Calu3 (cell line): ENCODE measurements at regions not wholly inside any gene's neighbourhood (a gene's known extent, or its start where the extent isn't known, plus 50 kb on each side); places are given as distances from the start of the nearest gene placed in this dataset.

ENCODE experiments used
- BruUV-seq: library from RNA; stranded (reverse); fragments of 400-500 nt; replicated peaks from 2 replicates; lab custom pipeline; 2021; lab: Mats Ljungman, UMichigan
- CTCF ChIA-PET: fragments of 300-600 bp; sonication (Branson Sonifier 250); formaldehyde crosslinking; loops from one replicate; lab custom pipeline; 2022; ENCODE audit warnings: antibody characterized with exemption; lab: Charles Lee
- DNase-seq: peaks from one replicate; pipeline ENCODE4 v3.0.0; 2022
- H3K27ac Mint-ChIP-seq: one replicate; pipeline ENCODE4 v1.8.0; 2022; ENCODE audit warnings: mixed read lengths; ENCODE audit not compliant: unreplicated experiment
- H3K27me3 Mint-ChIP-seq: one replicate; pipeline ENCODE4 v1.8.0; 2022; ENCODE audit warnings: mixed read lengths; ENCODE audit not compliant: unreplicated experiment
- H3K36me3 Mint-ChIP-seq: one replicate; pipeline ENCODE4 v1.8.0; 2022; ENCODE audit warnings: mild to moderate bottlenecking, moderate library complexity, mixed read lengths; ENCODE audit not compliant: insufficient read depth, unreplicated experiment
- H3K4me1 Mint-ChIP-seq: one replicate; pipeline ENCODE4 v1.8.0; 2022; ENCODE audit warnings: mild to moderate bottlenecking, low read depth, mixed read lengths; ENCODE audit not compliant: unreplicated experiment
- H3K4me3 Mint-ChIP-seq: one replicate; pipeline ENCODE4 v1.8.0; 2022; ENCODE audit warnings: mild to moderate bottlenecking, low read depth, moderate library complexity, mixed read lengths; ENCODE audit not compliant: unreplicated experiment
- H3K9me3 Mint-ChIP-seq: one replicate; pipeline ENCODE4 v1.8.0; 2022; ENCODE audit warnings: low read depth, mixed read lengths; ENCODE audit not compliant: unreplicated experiment
- intact Hi-C: fragments of 100-400 bp; cut with micrococcal nuclease; formaldehyde crosslinking; loops from one replicate; pipeline ENCODE4 v1.10.0; 2022; ENCODE audit not compliant: unreplicated experiment
- TF ChIP-seq, protein P1 (sequence below): fragments of 200-600 bp; IDR thresholded peaks from one replicate; pipeline ENCODE4 v1.8.0; 2022; ENCODE audit warnings: antibody characterized with exemption; ENCODE audit not compliant: unreplicated experiment

DNA sequence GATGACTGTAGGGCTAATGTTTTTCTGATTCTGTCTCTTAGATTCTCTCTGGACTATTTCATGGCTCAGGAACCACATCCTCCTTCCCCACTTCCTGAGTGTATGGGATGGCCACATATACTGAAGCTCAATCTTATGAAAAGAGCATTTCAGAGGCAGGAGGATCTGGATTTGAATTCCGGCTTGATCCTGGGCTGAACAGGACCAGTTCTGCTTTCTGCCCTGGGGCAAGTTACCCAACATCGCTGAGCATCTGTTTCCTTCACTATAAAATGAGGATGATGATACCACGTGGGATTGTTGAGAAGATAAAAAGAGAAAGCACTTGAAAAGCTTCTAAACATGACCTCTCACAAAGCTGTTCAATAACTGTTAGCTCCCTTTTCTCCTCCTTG is 168.4 kb upstream of the TNFAIP3 start:
- no TSS peak for BruUV-seq
- Mint-ChIP-seq H3K36me3 (no peaks in the 10 kb centered on the region), H3K4me1 (no peaks in the 10 kb centered on the region), H3K4me3 (no peak overlapping the region), H3K9me3 (no peaks in the 10 kb centered on the region), H3K27ac (no peak overlapping the region), H3K27me3 (no peaks in the 10 kb centered on the region)
- DNase-seq = no peak
- TF ChIP-seq, protein P1, sequence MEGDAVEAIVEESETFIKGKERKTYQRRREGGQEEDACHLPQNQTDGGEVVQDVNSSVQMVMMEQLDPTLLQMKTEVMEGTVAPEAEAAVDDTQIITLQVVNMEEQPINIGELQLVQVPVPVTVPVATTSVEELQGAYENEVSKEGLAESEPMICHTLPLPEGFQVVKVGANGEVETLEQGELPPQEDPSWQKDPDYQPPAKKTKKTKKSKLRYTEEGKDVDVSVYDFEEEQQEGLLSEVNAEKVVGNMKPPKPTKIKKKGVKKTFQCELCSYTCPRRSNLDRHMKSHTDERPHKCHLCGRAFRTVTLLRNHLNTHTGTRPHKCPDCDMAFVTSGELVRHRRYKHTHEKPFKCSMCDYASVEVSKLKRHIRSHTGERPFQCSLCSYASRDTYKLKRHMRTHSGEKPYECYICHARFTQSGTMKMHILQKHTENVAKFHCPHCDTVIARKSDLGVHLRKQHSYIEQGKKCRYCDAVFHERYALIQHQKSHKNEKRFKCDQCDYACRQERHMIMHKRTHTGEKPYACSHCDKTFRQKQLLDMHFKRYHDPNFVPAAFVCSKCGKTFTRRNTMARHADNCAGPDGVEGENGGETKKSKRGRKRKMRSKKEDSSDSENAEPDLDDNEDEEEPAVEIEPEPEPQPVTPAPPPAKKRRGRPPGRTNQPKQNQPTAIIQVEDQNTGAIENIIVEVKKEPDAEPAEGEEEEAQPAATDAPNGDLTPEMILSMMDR = no peak
- intact Hi-C loops = no loop called here
- CTCF ChIA-PET = no interaction called here

DNA sequence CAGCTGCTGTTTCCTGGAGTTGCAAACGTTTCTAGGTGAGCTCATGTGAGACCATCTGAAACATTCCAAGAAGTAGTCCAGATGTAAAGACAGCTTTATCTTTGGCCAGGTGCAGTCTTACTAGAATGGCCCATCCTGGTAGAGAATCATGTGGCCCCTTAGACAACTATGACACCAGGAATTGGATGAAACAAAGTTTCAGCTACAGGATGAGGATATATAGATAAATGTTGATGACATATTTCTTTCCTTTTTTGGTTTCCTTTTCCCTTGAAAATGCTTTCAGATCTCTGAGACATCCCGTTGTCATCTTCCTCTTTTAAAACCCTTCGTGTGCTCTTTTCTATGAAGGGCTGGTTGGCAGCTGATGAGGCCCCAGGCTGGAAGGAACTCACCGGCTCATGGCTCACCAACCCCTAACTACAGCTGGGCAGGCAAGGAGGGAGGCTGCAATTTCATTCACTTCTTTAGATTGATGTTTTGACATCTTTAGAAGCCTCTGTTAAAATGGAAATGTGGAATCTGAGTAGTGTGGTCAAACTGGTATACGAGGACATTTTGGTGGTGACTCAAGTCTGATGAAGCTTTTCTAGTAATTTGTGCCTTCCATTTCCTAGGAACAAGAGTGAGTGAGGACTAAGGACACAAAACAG is 167.9 kb upstream of the TNFAIP3 start:
- BruUV-seq = no TSS peak
- CTCF ChIA-PET = no interaction called here
- intact Hi-C loops = no loop called here
- DNase-seq = no peak
- Mint-ChIP-seq H3K36me3 (no peaks in the 10 kb centered on the region), H3K4me3 (no peak overlapping the region), H3K4me1 (no peaks in the 10 kb centered on the region), H3K27ac (no peak overlapping the region), H3K9me3 (no peaks in the 10 kb centered on the region), H3K27me3 (no peaks in the 10 kb centered on the region)
- TF ChIP-seq, protein P1 = no peak

DNA sequence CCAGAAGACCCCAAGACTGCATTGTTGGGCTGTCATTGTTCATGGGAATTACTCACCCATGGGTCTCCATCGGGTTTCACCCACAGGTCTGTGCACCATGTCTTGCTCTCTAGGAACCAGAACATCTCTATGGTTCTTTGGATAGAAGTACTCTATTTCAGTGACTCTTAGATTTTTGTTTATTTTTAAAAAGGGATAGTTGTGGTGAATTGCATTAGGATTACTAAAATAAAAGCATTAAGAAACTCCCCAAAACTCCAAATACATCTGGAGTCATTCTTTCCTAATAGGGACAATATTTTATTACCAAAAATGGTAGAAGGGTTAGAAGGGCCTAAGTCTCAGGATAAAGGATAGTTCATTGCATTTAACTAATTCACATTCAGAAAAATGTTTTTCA is 166.9 kb upstream of the TNFAIP3 start:
- no peak overlapping the region for H3K4me3 Mint-ChIP-seq
- CTCF ChIA-PET = no interaction called here
- H3K36me3 Mint-ChIP-seq = no peaks in the 10 kb centered on the region
- intact Hi-C loops = loop anchor here (10.0 kb wide), 2 partner anchors 275 to 305 kb away; no protein-coding TSS in a partner anchor
- no peak for DNase-seq
- H3K9me3 Mint-ChIP-seq = no peaks in the 10 kb centered on the region
- H3K4me1 Mint-ChIP-seq = peaks cover 2% of the 10 kb centered on the region
- TF ChIP-seq, protein P1 = no peak
- no peak overlapping the region for H3K27ac Mint-ChIP-seq
- H3K27me3 Mint-ChIP-seq = no peaks in the 10 kb centered on the region
- no TSS peak for BruUV-seq

DNA sequence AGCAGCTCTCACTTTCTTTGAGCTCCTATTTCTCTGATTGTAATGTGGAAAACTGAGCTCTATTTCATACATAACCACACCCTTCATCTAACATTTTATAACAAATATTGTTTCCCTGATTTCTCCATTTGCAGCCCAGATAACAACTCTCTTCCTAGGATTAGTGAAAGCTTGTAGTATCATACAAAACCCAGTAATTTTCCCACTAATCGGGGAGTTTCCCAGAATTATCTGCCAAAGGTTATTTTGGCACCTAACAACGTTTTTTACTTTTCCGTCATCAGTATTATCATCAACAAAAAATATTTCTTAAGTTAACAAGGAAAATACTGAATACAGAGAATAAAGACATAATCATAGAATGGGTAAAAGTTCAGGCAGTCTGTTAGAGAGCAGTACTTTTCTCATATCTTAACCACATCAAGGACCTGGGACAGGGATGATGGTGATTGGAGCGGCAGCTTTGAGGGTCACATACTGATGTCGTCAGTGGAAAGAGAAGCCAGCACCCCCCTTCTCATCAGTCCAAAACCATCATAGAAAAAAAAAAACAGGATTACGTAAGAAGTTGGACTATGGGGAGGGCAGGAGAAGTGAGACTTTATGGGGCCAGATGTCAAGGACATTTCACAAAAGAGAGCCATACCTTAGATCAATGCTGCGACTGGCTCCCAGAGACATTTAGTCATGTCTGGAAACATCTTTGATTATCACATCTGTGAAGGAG is 166.1 kb upstream of the TNFAIP3 start:
- H3K4me3 Mint-ChIP-seq = no peak overlapping the region
- intact Hi-C loops = loop anchor here (10.0 kb wide), 2 partner anchors 274 to 304 kb away; no protein-coding TSS in a partner anchor
- H3K9me3 Mint-ChIP-seq = no peaks in the 10 kb centered on the region
- no peak for DNase-seq
- no peaks in the 10 kb centered on the region for H3K36me3 Mint-ChIP-seq
- no TSS peak for BruUV-seq
- no peak overlapping the region for H3K27ac Mint-ChIP-seq
- CTCF ChIA-PET = no interaction called here
- H3K4me1 Mint-ChIP-seq = peaks cover 10% of the 10 kb centered on the region
- H3K27me3 Mint-ChIP-seq = no peaks in the 10 kb centered on the region
- TF ChIP-seq, protein P1 = no peak
